A673 (cell line): ENCODE measurements at regions not wholly inside any gene's neighbourhood (a gene's known extent, or its start where the extent isn't known, plus 50 kb on each side); places are given as distances from the start of the nearest gene placed in this dataset.

Experiments
- CTCF ChIP-seq: fragments of 300-800, 200-600 bp; sonication (generic); conservative IDR thresholded peaks from 2 replicates; pipeline ENCODE4 v1.5.1; 2017; ENCODE audit warnings: low read depth, mild to moderate bottlenecking, antibody characterized with exemption, low read length, moderate library complexity, mixed read lengths
- EZH2 ChIP-seq: fragments of 200-600 bp; sonication (generic); IDR thresholded peaks from 2 replicates; pipeline ENCODE4 v1.6.1; 2017; ENCODE audit warnings: borderline replicate concordance, low read depth, mild to moderate bottlenecking, mixed read lengths, antibody characterized with exemption, low read length; ENCODE audit not compliant: poor library complexity, severe bottlenecking

- no peak for TF ChIP-seq CTCF
- TF ChIP-seq EZH2, result no peak
Measured at GRCh38 chr7:54426406-54426805, 115.8 kb upstream of the VSTM2A start.
